DMS79 treated with DMSO at 0.1 percent for 48 hours (cell line): ENCODE measurements at regions not wholly inside any gene's neighbourhood (a gene's known extent, or its start where the extent isn't known, plus 50 kb on each side); places are given as distances from the start of the nearest gene placed in this dataset.

ENCODE experiments used
- DNase-seq: peaks from one replicate; lab custom pipeline; 2025; lab: John Stamatoyannopoulos, UW

DNA sequence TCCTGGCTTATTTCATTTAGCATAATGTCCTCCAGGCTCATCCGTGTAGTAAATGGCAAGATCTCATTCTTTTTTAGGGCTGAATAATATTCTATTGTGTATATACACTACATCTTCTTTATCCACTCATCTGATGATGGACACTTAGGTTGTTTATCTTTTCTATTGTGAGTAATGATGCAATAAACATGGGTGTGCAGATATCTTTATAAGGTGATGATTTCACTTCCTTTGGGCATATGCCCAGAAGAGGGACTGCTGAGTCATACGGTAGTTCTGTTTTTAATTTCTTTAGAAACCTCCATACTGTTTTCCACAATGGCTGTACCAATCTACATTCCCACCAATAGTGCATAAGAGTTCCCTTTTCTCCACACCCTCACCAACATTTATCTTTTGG lies 317.6 kb upstream of the CNKSR2 start:
- DNase-seq, result no peak

DNA sequence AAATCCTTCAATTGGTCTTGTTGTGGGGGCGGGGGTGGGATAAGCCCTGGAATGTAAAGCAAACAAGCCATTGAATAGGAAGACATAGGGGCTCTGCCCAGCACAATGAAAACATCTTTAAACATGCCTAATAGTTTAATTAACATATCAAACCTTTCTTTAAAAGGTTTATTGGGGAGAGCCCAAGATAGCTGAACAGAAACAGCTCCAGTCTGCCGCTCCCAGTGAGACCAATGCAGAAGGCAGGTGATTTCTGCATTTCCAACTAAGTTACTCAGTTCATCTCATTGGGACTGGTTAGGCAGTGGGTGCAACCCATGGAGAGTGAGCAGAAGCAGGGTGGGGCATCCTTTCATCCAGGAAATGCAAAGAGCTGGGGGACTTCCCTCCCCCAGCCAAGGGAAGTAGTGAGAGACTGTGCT lies 327.2 kb upstream of the CNKSR2 start:
- no peak for DNase-seq

DNA sequence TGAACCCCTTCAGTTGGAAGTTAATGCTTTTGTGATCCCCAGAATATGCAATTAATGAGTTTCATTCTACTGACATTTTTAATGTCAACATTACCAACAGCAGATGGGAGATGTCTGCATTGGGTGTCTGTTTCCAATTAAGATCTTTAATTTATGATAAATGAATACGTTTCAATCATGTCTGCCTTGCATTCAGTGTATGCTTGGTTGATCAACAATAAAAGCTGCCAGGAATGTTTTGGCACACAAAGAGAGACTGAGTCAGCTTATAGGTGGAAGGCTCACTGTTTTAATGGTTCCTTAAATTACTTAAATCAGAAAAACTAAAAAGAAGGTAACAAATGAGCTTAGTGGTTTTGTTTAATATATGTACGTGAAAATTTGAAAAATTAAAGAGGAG lies 359.9 kb upstream of the CNKSR2 start:
- no peak for DNase-seq

DNA sequence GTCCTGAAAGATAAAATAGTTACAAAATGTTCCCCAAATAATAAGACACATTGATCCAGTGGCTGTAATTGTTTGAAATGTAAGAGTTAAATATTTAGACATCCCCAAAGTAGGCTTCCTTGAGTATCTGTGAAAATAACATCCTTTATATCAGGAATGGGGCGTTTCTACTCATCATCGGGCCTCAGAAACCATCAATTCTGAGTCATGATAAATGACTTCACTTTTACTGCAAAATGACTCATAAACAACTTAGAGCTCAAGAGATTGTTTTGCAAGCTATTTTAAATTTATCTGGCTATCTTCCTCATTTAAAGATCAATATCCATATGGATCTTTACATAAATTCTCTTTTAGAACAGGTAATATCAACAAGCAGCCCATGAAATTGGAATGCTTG lies 369.4 kb upstream of the CNKSR2 start:
- no peak for DNase-seq

DNA sequence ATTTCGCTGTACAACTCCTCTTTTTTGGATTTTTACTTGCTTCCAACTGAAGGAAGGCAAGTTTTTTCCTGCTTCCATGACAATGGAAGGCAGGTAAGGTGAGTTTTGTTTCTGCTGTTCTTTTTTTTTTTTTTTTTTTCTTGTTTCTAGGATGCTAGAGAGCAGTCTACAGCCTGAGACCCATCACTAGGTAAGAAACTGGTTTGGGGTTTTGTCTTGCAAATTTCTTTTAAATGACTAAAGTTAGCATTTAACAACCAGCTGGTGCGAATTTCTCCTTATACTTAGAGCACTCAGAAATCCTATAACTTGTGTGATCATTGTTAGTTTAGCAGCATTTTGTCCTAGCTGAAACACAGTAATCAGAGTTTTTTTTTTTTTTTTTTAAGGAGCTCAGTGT lies 378.4 kb upstream of the CNKSR2 start:
- DNase-seq, result no peak

DNA sequence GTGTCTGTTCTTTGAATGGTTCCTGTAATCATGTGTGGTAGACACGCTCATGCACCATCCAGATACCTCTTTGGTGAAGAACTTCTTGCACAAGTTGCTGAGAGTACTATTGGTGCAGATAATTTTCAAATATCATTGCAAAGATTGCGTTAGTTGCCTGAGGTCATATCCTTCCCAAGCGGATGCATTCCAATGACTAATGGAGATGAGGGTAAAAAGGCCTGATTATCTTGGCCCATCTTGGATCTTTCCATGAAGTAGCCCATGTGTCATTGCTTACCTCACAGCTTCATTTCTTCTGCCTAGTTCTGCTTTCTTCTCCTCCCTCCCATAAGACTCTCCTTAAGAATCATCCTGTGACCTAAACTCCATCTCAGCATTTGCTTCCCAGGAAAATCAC lies 384.9 kb upstream of the CNKSR2 start:
- no peak for DNase-seq

DNA sequence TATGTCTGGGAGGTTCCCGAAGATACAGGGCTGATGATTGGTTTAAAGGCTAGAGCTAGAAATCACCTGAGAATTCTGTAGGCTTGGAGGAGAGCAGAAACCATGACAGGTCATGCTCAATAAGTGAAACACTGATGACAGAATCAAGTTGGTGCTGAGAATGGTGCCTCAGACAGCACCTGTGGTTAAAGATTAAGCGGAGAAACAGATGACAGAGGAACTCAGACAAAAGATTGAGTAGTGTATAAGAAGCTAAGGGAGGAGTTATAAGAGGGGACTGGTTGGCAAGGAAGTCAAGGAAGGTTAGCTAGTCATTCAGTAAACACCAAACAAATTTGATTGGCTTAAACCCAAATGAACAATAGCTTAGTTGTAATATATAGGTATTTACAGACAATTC lies 385.4 kb upstream of the CNKSR2 start:
- no peak for DNase-seq

DNA sequence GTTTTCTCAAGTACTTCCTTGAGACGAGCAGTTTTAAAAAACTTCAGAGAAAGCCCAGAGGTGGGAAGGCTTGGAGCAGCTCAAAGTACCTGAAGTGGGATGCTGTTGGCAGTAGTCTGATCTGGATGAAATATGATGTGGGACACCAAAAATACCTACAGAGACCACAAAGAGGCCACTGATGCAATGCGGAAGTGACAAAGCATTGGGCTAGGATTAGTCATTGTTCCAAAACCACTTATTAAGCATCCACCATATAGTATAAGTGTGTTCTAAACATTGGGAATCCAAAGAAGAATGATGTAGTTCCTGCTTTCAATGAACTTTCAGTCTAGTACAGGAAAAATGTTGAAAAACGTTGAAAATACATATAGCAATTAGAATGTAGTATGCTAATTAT lies 386.1 kb upstream of the CNKSR2 start:
- DNase-seq, result no peak

DNA sequence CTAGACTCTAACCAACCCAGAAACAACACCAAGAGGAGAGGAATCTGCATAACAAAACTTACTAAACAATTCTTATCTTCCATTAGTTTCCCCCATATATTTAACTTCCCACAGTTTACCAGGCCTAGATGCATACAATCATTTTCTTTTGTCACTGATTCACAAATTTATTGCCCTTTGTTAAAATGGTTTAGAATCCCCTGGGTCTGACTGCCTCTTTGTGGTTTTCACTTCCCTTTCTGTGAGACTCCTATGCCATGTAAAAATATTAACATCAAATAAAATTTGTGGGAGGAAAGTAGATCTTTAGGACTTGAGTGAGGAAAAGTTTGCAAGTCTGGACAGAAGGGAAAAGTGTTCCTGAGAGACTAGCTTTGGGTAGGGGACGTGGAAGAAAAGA lies 393.8 kb upstream of the CNKSR2 start:
- no peak for DNase-seq

DNA sequence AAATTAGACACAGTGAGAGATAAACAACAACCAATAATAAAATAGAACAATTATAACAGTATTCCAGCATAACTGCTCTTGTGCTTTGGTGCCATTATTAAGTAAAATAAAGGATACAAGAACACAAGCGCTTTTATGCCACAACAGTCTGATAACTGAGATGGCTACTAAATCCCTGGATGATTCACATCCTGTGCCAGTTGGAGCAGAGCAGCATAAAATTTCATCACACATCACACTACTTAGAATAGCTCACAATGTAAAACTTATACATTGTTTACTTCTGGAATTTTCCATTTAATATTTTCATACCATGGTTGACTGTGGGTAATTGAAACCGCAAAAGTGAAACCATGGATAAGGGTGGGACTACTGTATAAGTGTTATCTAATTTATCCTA lies 399.9 kb upstream of the CNKSR2 start:
- DNase-seq, result no peak

DNA sequence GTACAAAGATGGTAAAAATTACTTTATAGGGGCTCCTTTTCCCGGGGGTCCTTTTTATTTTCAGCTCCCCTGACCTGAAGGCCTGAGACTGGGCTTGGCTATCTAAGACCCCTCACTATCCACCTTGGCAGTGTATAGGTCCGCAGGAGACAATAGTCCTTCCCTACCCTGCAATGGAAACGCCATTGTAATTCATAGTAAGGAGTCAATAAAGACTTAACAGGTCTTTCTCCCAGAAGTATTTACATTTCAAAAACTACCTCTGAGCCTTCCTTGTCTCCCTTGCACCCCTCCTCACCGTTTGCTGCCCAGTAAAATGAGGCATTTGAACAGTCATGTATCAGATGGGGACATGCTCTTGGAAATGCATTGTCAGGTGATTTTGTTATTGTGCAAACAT lies 401.2 kb upstream of the CNKSR2 start:
- DNase-seq, result no peak

DNA sequence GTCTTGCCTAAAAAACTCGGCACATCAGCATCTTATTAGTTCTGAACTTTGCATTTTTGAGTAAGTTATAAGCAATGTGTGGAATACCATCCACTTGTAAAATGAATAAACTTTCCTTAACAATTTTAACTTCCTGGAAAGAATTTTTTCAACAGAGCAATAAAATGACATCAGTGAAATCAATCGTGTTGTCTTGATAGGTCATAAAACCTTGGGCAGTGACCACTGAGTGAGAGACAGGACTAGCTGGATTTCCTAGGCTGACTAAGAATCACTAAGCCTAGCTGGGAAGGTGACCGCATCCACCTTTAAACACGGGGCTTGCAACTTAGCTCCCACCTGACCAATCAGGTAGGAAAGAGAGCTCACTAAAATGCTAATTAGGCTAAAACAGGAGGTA lies 403.0 kb upstream of the CNKSR2 start:
- no peak for DNase-seq

DNA sequence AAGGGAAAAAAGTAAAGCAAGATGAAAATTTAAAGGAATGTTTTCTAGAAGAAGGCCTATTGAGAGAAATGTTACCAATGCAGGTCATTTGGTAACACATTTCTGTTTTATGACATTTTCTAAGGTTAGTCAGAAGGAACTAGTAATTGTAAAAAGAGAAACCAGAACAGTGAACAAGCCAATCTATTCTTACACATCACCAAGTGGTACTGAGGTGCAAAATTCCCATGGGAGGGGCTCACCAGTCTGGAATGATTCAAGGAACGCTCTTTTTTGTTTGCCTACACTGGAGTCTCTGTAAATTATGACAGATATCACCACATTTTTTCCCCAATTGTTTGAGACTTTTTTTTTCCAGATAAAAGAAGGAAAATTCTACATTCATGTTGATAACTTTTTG lies 404.7 kb upstream of the CNKSR2 start:
- no peak for DNase-seq

DNA sequence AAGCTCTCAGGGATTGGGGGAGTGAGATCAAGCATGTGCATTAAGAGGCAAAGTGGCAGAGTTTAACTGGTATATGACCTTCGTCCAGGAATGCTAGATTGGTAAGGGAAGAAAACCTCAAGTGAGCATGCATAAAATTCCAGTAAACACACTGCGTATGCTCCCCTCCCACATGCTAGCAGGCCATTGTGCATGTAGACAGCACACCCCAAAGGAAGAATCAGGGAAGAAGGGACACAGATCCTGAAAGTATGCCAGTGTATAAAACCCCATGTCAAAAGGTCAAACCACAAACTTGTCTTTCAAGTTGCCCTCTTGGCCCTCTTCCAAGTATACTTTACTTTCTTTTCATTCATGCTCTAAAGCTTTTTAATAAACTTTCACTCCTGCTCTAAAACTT lies 405.2 kb upstream of the CNKSR2 start:
- no peak for DNase-seq

DNA sequence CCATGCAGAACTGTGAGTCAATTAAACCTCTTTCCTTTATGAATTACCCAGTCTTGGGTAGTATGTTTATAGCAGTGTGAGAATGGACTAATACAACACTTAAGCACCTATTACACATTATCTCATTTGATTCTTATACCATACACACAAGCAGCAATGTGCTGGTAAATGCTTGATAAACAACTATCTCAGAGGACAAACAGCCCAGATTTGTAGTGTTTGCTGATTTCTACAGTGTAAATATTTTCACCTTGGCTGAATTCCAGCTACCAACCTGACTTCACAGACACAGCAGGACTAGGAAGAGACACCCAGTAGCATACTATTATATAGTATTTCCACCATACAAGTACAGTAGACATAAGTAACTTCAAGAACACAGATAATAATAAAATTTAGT lies 406.5 kb upstream of the CNKSR2 start:
- DNase-seq, result no peak

DNA sequence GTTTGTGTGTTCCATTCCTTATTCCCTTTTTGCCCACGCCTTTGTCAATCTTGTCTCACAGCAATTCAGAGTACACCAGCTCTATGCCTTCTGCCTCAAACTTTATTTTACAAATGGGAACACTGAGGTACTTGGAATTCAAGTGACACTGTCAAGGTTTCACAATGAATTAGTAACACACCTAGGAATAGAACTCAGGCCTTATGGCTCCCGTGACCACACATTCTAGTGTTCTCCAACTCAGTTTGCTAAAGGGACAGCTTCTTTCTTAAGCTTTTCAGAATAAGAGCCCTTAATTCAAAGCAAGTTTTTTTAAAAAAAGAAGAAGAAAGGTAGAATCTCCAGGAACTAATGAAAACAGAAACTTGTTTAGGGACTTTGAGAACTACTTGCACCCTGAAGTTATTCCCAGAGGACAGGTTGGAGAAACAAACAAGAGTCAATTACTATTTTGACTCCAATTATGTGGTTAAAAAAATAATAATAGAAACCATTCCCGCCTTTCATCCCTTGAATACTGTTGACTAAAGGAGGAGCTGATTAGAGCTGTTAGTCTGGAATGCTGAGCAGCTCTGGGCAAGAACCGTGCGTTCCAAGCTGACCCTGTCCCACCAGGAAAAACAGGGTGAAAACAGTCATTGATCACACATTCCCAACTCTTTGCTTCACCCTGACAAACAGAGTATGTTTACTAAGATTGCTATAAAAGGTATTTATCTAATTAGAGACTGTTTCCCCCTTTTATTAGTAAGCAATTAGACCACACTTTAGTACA lies 408.8 kb upstream of the CNKSR2 start:
- DNase-seq, result no peak

DNA sequence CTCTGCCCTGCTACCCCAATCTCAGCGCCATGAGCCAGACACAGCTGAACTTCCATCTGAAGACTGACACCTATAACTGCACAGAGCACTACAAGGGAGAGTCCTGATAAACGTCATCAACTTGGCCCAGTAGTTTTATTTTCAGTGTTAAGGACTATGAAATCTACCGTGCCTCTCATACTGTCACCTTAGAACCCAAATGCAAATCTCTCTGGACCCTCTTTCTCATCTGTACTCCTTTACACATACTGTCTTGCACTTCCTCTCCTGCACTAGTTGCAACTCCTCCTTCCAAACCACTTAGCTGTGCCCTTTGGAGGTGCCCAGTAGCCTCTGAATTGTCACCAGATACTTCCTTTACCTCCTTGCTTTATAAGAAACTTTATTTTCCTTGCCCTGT lies 420.2 kb upstream of the CNKSR2 start:
- DNase-seq, result no peak

DNA sequence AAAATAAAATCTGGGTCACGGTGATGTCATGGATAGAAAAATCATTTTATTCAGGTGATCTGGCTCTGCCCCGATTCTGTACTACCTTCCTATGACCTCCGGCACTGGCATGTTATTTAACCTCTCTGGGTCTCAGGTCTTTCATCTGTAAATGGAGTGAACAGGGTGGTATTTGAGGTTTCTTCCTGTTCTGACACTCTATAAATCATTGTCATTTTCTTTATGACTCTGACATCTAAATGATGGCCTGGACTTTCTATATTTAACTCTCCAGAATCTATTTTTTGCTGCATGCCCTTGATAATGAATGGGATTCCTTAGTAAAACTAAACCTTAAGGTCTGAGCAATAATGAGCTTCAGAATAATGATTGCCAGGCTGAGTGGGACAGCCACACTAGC lies 422.0 kb upstream of the CNKSR2 start:
- DNase-seq, result no peak

DNA sequence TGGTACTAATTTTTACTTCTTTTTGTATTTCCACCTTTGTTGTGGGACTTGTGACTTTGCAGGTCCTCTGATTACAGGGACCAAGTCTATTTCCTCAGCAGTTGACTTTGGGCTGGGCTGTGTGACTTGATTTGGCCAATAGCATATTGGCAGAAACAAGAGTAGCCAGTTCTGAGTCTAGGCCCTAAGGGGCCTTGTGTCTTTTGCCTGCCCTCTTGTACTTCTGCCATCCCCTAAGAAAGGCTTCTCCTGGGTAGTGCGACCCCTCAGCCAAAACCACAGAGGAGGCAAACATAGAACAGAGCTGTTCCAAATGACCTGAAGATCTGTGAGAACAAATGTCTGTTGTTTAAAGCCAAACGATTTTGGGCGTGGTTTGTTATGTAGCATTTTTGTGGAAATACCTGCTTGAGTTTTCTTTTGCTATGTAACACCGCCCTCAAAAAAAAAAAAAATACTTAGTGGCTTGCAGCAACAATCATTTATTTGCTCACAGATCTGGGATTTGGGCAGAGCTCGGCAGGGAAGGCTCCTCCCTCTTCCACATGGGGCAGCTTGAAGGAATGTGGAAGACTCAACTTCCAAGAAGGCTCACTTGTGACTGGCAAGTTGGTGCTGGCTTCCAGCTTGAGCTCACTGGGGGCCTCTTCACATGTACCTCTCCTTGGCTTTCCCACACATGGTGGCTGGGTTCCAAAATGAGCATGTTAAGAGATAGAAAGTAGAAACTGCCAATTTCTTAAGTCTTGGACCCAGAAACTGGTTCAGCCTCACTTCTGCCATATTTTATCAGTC lies 423.0 kb upstream of the CNKSR2 start:
- DNase-seq, result no peak

DNA sequence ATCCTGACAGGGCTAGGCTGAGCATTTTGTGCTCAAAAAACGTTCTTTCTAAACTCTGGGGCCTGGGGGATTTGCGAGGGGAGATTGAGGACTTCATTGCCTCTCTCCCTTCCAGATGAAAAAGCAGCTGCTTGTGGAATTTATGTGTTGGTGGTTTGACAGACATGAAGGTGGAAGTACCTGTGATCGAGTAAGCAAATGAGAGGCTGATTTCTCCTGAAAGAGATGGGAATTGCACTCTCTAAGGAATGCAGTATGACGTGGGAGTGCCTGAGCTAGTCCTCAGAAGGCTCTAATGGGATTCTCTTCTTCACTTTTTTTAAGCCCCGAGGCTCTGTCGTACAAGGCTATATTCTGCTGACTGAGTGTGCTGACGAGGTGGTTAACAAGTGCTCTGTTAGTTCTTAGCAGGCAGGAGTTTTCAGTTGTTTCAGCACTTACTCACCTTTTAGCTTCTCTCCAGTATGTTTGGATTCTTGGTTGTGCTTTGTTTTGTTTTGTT lies 426.8 kb upstream of the CNKSR2 start:
- DNase-seq, result no peak

DNA sequence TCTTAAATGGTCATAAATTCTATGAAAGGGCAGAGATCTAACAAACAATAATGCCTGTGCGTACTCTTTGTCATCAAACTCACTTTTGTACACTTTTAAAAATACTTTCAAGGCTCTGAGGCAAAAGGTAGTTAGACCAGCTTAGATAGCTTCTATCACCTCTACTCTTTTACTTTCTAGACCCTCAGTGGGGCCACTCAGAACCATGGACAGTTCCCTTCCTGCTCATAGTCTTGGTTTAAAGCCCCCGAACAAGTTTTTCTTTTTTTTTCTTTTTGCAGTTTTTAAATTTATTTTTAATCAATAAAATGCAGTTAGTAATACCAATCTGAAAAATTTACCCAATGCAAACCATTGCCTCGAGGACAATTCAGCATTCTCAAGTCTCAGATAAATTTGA lies 460.5 kb upstream of the CNKSR2 start:
- no peak for DNase-seq

DNA sequence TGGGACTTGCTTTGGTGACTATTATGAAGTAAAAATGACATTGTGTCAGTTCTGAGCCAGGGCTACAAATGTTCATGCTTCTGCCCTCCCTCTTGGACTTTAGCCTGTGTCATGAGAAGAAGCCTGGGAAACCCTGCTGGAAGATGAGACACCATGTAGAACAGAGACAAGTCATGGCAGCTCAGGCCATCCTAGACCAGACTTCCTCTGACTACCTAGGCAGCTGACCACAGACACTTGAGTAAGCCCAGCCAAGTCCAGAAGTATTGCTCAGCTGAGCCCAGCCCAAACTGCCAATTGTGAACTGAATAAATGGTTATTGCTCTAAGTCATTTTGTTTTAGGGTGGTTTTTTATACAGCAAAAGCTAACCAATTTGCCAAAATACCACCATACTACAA lies 467.6 kb upstream of the CNKSR2 start:
- DNase-seq, result no peak

DNA sequence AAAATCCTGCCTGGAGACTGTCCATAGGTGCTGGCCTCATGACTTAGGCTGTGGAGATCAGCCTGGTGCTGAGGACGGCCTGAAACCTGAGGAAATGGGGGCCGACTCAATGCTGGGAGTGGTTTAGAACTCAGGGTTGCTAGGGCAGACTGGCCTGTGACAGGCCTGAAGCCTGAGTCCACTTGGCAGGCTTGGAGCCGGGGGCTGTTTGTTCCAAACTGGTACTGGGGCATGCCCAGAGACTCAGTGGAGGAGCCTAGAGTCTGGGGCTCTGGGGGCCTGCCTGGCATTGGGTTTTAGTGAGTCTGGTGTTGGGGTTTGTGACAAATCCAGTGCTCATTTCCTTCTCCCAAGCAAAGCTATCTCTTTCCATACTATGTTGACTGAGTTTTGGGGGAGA lies 489.7 kb upstream of the CNKSR2 start:
- no peak for DNase-seq

DNA sequence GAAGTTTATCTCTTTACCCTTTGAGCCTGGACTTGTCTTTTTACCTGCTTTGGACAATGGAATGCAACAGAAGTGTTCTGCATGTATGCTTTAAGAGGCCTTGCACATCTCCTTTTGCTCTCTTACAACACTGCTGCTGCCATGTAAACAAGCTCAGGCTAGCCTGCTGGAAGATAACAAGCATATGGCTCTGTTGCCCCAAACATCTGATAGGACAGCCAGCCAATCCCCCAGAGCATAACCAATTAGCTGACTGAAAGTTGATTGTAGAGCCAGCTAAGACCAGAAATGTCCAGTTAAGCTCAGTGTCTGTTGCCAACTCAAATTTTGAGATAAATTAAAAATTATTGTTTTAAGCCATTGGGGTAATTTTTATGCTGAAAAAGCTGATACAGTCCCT lies 510.6 kb upstream of the CNKSR2 start:
- DNase-seq, result no peak
